ENCODE measurements at regions not wholly inside any gene's neighbourhood (a gene's known extent, or its start where the extent isn't known, plus 50 kb on each side); places are given as distances from the start of the nearest gene placed in this dataset.

GRCh38 chr6:44666324-44666723, 278.8 kb downstream of the CDC5L start:
- Histone ChIP-seq H3K4me1 (ENCODE audit: control insufficient read depth in 1 of 2, insufficient read depth in 1 of 2, low read depth in 1 of 2, low read length in 1 of 2) (no peaks in the 10 kb centered on the region), H3K27ac (no peak overlapping the region), H3K36me3 (no peaks in the 10 kb centered on the region)

DNA sequence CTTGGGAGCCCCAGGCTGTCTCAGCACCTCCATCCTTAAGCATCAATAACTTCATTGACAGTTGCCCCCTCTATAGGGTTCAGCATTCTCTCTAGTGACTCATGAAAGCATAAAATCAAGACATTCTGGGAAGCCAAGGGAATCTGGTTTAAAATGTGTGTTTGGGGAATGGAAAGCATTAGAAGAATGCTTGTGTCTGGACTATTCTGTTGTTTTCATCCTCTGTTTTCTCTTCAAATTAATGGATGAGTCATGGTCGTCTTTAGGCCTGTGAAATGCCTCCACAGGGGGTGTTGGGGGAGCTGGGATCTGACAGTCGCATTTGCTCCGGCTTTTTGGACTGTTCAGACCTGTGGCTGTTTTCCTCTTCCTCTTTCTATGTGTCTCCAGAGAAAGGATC, 279.7 kb downstream of the CDC5L start:
- no peaks in the 10 kb centered on the region for H3K36me3 ChIP-seq
- no peaks in the 10 kb centered on the region for H3K9me3 ChIP-seq
- H3K4me1 ChIP-seq (ENCODE audit: control insufficient read depth in 1 of 2, insufficient read depth in 1 of 2, low read depth in 1 of 2, low read length in 1 of 2): no peaks in the 10 kb centered on the region
- H3K4me3 ChIP-seq (ENCODE audit: low read depth in 1 of 2, low read length in 1 of 2): no peak overlapping the region
- no peak overlapping the region for H3K27ac ChIP-seq
- H3K27me3 ChIP-seq: no peaks in the 10 kb centered on the region
- TF ChIP-seq, protein P1, sequence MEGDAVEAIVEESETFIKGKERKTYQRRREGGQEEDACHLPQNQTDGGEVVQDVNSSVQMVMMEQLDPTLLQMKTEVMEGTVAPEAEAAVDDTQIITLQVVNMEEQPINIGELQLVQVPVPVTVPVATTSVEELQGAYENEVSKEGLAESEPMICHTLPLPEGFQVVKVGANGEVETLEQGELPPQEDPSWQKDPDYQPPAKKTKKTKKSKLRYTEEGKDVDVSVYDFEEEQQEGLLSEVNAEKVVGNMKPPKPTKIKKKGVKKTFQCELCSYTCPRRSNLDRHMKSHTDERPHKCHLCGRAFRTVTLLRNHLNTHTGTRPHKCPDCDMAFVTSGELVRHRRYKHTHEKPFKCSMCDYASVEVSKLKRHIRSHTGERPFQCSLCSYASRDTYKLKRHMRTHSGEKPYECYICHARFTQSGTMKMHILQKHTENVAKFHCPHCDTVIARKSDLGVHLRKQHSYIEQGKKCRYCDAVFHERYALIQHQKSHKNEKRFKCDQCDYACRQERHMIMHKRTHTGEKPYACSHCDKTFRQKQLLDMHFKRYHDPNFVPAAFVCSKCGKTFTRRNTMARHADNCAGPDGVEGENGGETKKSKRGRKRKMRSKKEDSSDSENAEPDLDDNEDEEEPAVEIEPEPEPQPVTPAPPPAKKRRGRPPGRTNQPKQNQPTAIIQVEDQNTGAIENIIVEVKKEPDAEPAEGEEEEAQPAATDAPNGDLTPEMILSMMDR (IDR thresholded peaks at IDR 0.05): no peak

More at GRCh38 chr6:44666324-44666723, 278.8 kb downstream of the CDC5L start:
- TF ChIP-seq, protein P1 (IDR thresholded peaks at IDR 0.05): no peak
- H3K27me3 ChIP-seq: no peaks in the 10 kb centered on the region
- no peak overlapping the region for H3K4me3 ChIP-seq (ENCODE audit: low read depth in 1 of 2, low read length in 1 of 2)
- H3K9me3 ChIP-seq: no peaks in the 10 kb centered on the region

GRCh38 chr6:44667668-44668390, 280.3 kb downstream of the CDC5L start:
- Histone ChIP-seq H3K27ac (no peak overlapping the region), H3K9me3 (no peaks in the 10 kb centered on the region), H3K4me3 (ENCODE audit: low read depth in 1 of 2, low read length in 1 of 2) (no peak overlapping the region), H3K36me3 (no peaks in the 10 kb centered on the region), H3K27me3 (peaks cover 2% of the 10 kb centered on the region), H3K4me1 (ENCODE audit: control insufficient read depth in 1 of 2, insufficient read depth in 1 of 2, low read depth in 1 of 2, low read length in 1 of 2) (no peaks in the 10 kb centered on the region)
- TF ChIP-seq, protein P1 (IDR thresholded peaks at IDR 0.05): no peak

GRCh38 chr6:44668391-44668930, 281.0 kb downstream of the CDC5L start:
- TF ChIP-seq, protein P1 (IDR thresholded peaks at IDR 0.05): no peak
- Histone ChIP-seq H3K4me1 (ENCODE audit: control insufficient read depth in 1 of 2, insufficient read depth in 1 of 2, low read depth in 1 of 2, low read length in 1 of 2) (no peaks in the 10 kb centered on the region), H3K36me3 (no peaks in the 10 kb centered on the region), H3K9me3 (no peaks in the 10 kb centered on the region), H3K27ac (no peak overlapping the region), H3K4me3 (ENCODE audit: low read depth in 1 of 2, low read length in 1 of 2) (no peak overlapping the region), H3K27me3 (peaks cover 6% of the 10 kb centered on the region)

- TF ChIP-seq, protein P1 (IDR thresholded peaks at IDR 0.05): no peak
- Histone ChIP-seq H3K9me3 (no peaks in the 10 kb centered on the region), H3K27ac (no peak overlapping the region), H3K4me1 (ENCODE audit: control insufficient read depth in 1 of 2, insufficient read depth in 1 of 2, low read depth in 1 of 2, low read length in 1 of 2) (no peaks in the 10 kb centered on the region), H3K36me3 (no peaks in the 10 kb centered on the region), H3K4me3 (ENCODE audit: low read depth in 1 of 2, low read length in 1 of 2) (no peak overlapping the region), H3K27me3 (peaks cover 12% of the 10 kb centered on the region)
Observed at GRCh38 chr6:44668976-44669934, 281.7 kb downstream of the CDC5L start.
